SJSA1 (cell line): ENCODE measurements at regions not wholly inside any gene's neighbourhood (a gene's known extent, or its start where the extent isn't known, plus 50 kb on each side); places are given as distances from the start of the nearest gene placed in this dataset.

ENCODE experiments used
- DNase-seq, 2 experiments: peaks; one replicate each; pipeline ENCODE4 v3.0.0-alpha.2; 2015 to 2020; ENCODE audit warnings: low spot score in 2 of 2, low read depth in 1 of 2
- H3K27ac ChIP-seq: fragments of 250-450 bp; sonication (Bioruptor Pico); 2 replicates; pipeline ENCODE4 v1.5.1; 2020; ENCODE audit warnings: mild to moderate bottlenecking, moderate library complexity
- H3K27me3 ChIP-seq: fragments of 250-450 bp; sonication (Bioruptor Pico); replicated peaks from 2 replicates; pipeline ENCODE4 v1.5.1; 2020; ENCODE audit warnings: mild to moderate bottlenecking, moderate library complexity
- H3K36me3 ChIP-seq: fragments of 250-450 bp; sonication (Bioruptor Pico); 2 replicates; pipeline ENCODE4 v1.5.1; 2020; ENCODE audit warnings: mild to moderate bottlenecking
- H3K4me1 ChIP-seq: fragments of 250-450 bp; sonication (Bioruptor Pico); replicated peaks from 2 replicates; pipeline ENCODE4 v1.6.1; 2021; ENCODE audit warnings: mild to moderate bottlenecking
- H3K4me3 ChIP-seq: fragments of 250-450 bp; sonication (Bioruptor Pico); 2 replicates; pipeline ENCODE4 v1.5.1; 2020; ENCODE audit warnings: mild to moderate bottlenecking
- H3K9me3 ChIP-seq: fragments of 250-450 bp; sonication (Bioruptor Pico); replicated peaks from 2 replicates; pipeline ENCODE4 v1.5.1; 2020; ENCODE audit warnings: mild to moderate bottlenecking

GRCh38 chr14:62301911-62302310 lies 539.7 kb downstream of the SNAPC1 start:
- Histone ChIP-seq H3K9me3 (no peaks in the 10 kb centered on the region), H3K4me3 (no peak overlapping the region), H3K27me3 (no peaks in the 10 kb centered on the region), H3K4me1 (no peaks in the 10 kb centered on the region), H3K36me3 (no peaks in the 10 kb centered on the region), H3K27ac (no peak overlapping the region)
- no peak for DNase-seq

- no peak for DNase-seq
- Histone ChIP-seq H3K4me1 (no peaks in the 10 kb centered on the region), H3K9me3 (no peaks in the 10 kb centered on the region), H3K4me3 (no peak overlapping the region), H3K36me3 (no peaks in the 10 kb centered on the region), H3K27me3 (no peaks in the 10 kb centered on the region), H3K27ac (no peak overlapping the region)
Observed at GRCh38 chr14:62303437-62303836, 541.2 kb downstream of the SNAPC1 start.

- no peaks in the 10 kb centered on the region for H3K4me1 ChIP-seq
- H3K27ac ChIP-seq, result no peak overlapping the region
- DNase-seq, result no peak
- no peaks in the 10 kb centered on the region for H3K27me3 ChIP-seq
- no peaks in the 10 kb centered on the region for H3K36me3 ChIP-seq
- H3K4me3 ChIP-seq, result no peak overlapping the region
- no peaks in the 10 kb centered on the region for H3K9me3 ChIP-seq
Observed at GRCh38 chr14:62304257-62304656, 542.0 kb downstream of the SNAPC1 start.

GRCh38 chr14:62307844-62308243 lies 545.6 kb downstream of the SNAPC1 start:
- H3K27ac ChIP-seq, result no peak overlapping the region
- DNase-seq, result no peak
- no peaks in the 10 kb centered on the region for H3K27me3 ChIP-seq
- H3K4me1 ChIP-seq, result no peaks in the 10 kb centered on the region
- no peaks in the 10 kb centered on the region for H3K36me3 ChIP-seq
- H3K4me3 ChIP-seq, result no peak overlapping the region
- no peaks in the 10 kb centered on the region for H3K9me3 ChIP-seq

- no peak overlapping the region for H3K4me3 ChIP-seq
- H3K36me3 ChIP-seq, result no peaks in the 10 kb centered on the region
- H3K9me3 ChIP-seq, result no peaks in the 10 kb centered on the region
- no peak for DNase-seq
- no peaks in the 10 kb centered on the region for H3K27me3 ChIP-seq
- H3K4me1 ChIP-seq, result no peaks in the 10 kb centered on the region
- H3K27ac ChIP-seq, result no peak overlapping the region
Observed at GRCh38 chr14:62308316-62308715, 546.1 kb downstream of the SNAPC1 start.

GRCh38 chr14:62308891-62309290 lies 546.7 kb downstream of the SNAPC1 start:
- DNase-seq, result no peak
- no peaks in the 10 kb centered on the region for H3K27me3 ChIP-seq
- no peaks in the 10 kb centered on the region for H3K9me3 ChIP-seq
- no peak overlapping the region for H3K4me3 ChIP-seq
- no peaks in the 10 kb centered on the region for H3K4me1 ChIP-seq
- no peaks in the 10 kb centered on the region for H3K36me3 ChIP-seq
- H3K27ac ChIP-seq, result no peak overlapping the region

GRCh38 chr14:62313212-62313611 lies 551.0 kb downstream of the SNAPC1 start:
- H3K27me3 ChIP-seq, result no peaks in the 10 kb centered on the region
- no peaks in the 10 kb centered on the region for H3K36me3 ChIP-seq
- no peak overlapping the region for H3K27ac ChIP-seq
- H3K4me1 ChIP-seq, result no peaks in the 10 kb centered on the region
- DNase-seq, result no peak
- H3K4me3 ChIP-seq, result no peak overlapping the region
- H3K9me3 ChIP-seq, result no peaks in the 10 kb centered on the region

- Histone ChIP-seq H3K4me3 (no peak overlapping the region), H3K36me3 (no peaks in the 10 kb centered on the region), H3K9me3 (no peaks in the 10 kb centered on the region), H3K4me1 (no peaks in the 10 kb centered on the region), H3K27me3 (no peaks in the 10 kb centered on the region), H3K27ac (no peak overlapping the region)
- DNase-seq, result no peak
Observed at GRCh38 chr14:62314221-62314620, 552.0 kb downstream of the SNAPC1 start.

GRCh38 chr14:62314871-62315270 lies 552.7 kb downstream of the SNAPC1 start:
- Histone ChIP-seq H3K27me3 (no peaks in the 10 kb centered on the region), H3K4me3 (no peak overlapping the region), H3K27ac (no peak overlapping the region), H3K4me1 (no peaks in the 10 kb centered on the region), H3K9me3 (no peaks in the 10 kb centered on the region), H3K36me3 (no peaks in the 10 kb centered on the region; the same call in 1 of the 2 replicates)
- DNase-seq, result no peak

- Histone ChIP-seq H3K4me1 (no peaks in the 10 kb centered on the region), H3K4me3 (no peak overlapping the region), H3K27ac (no peak overlapping the region), H3K9me3 (no peaks in the 10 kb centered on the region), H3K36me3 (no peaks in the 10 kb centered on the region; the same call in 1 of the 2 replicates), H3K27me3 (no peaks in the 10 kb centered on the region)
- DNase-seq, result no peak
Observed at GRCh38 chr14:62315631-62316030, 553.4 kb downstream of the SNAPC1 start.

- no peaks in the 10 kb centered on the region; the same call in 1 of the 2 replicates for H3K36me3 ChIP-seq
- H3K27ac ChIP-seq, result no peak overlapping the region
- no peaks in the 10 kb centered on the region for H3K9me3 ChIP-seq
- no peak for DNase-seq
- H3K27me3 ChIP-seq, result no peaks in the 10 kb centered on the region
- no peak overlapping the region for H3K4me3 ChIP-seq
- H3K4me1 ChIP-seq, result no peaks in the 10 kb centered on the region
Observed at GRCh38 chr14:62322216-62322615, 560.0 kb downstream of the SNAPC1 start.

GRCh38 chr14:62329427-62329826 lies 567.2 kb downstream of the SNAPC1 start:
- DNase-seq, result peak; percentile 46 to 74

GRCh38 chr14:62347562-62348011 lies 585.4 kb downstream of the SNAPC1 start:
- Histone ChIP-seq H3K27me3 (no peaks in the 10 kb centered on the region), H3K4me1 (peaks cover 18% of the 10 kb centered on the region), H3K36me3 (no peaks in the 10 kb centered on the region), H3K4me3 (no peak overlapping the region; the same call in 1 of the 2 replicates), H3K9me3 (0 out of 2 replicates have a peak, but pooled peaks cover 3% of the 10 kb centered on the region), H3K27ac (peak overlapping the region; percentile 9)
- no peak for DNase-seq

More at GRCh38 chr14:62329427-62329826, 567.2 kb downstream of the SNAPC1 start:
- H3K9me3 ChIP-seq, result no peaks in the 10 kb centered on the region; the same call in 1 of the 2 replicates
- H3K27me3 ChIP-seq, result no peaks in the 10 kb centered on the region
- peak overlapping the region; percentile 83 for H3K27ac ChIP-seq
- no peak overlapping the region for H3K4me3 ChIP-seq
- H3K4me1 ChIP-seq, result peaks cover 17% of the 10 kb centered on the region
- no peaks in the 10 kb centered on the region for H3K36me3 ChIP-seq

GRCh38 chr14:62357362-62357761 lies 595.1 kb downstream of the SNAPC1 start:
- H3K27me3 ChIP-seq, result no peaks in the 10 kb centered on the region
- H3K36me3 ChIP-seq, result no peaks in the 10 kb centered on the region
- peaks cover 7% of the 10 kb centered on the region; the same call in 1 of the 2 replicates for H3K9me3 ChIP-seq
- no peak for DNase-seq
- no peaks in the 10 kb centered on the region for H3K4me1 ChIP-seq
- no peak overlapping the region for H3K27ac ChIP-seq
- no peak overlapping the region for H3K4me3 ChIP-seq

GRCh38 chr14:62364161-62364560 lies 601.9 kb downstream of the SNAPC1 start:
- no peak overlapping the region for H3K27ac ChIP-seq
- no peaks in the 10 kb centered on the region for H3K9me3 ChIP-seq
- peak in 1 of 2 experiments; percentile 7 for DNase-seq
- no peaks in the 10 kb centered on the region; the same call in 1 of the 2 replicates for H3K4me1 ChIP-seq
- no peaks in the 10 kb centered on the region for H3K36me3 ChIP-seq
- no peaks in the 10 kb centered on the region for H3K27me3 ChIP-seq
- H3K4me3 ChIP-seq, result no peak overlapping the region
